Neural cell (in vitro differentiated cells): ENCODE measurements at regions not wholly inside any gene's neighbourhood (a gene's known extent, or its start where the extent isn't known, plus 50 kb on each side); places are given as distances from the start of the nearest gene placed in this dataset.

Source experiments
- H2AFZ ChIP-seq: fragments of 200-600, 300-800 bp; sonication (generic), shearing (Covaris generic); 2 replicates; pipeline ENCODE4 v1.6.0; 2014; ENCODE audit warnings: low read depth, mild to moderate bottlenecking, antibody characterized with exemption, low read length, moderate library complexity
- H3F3A ChIP-seq: fragments of 200-600 bp; shearing (Covaris generic); 2 replicates; pipeline ENCODE4 v1.6.1; 2016; ENCODE audit warnings: mild to moderate bottlenecking, moderate library complexity, mixed read lengths, antibody characterized with exemption, low read length; ENCODE audit not compliant: insufficient read depth, poor library complexity, severe bottlenecking
- H3K27ac ChIP-seq: fragments of 200-600, 300-800 bp; sonication (generic), shearing (Covaris generic); 2 replicates; pipeline ENCODE4 v1.5.1; 2014; ENCODE audit warnings: mild to moderate bottlenecking, low read length, moderate library complexity
- H3K27me3 ChIP-seq: fragments of 300-800, 200-600 bp; sonication (generic), shearing (Covaris generic); 2 replicates; pipeline ENCODE4 v1.6.0; 2014; ENCODE audit warnings: mild to moderate bottlenecking, low read depth, low read length, moderate library complexity; ENCODE audit not compliant: insufficient read depth
- H3K36me3 ChIP-seq: fragments of 300-800, 200-600 bp; sonication (generic), shearing (Covaris generic); 2 replicates; pipeline ENCODE4 v1.5.1; 2014; ENCODE audit warnings: mild to moderate bottlenecking, antibody characterized with exemption, low read length, moderate library complexity; ENCODE audit not compliant: insufficient read depth
- H3K4me2 ChIP-seq: fragments of 300-800, 200-600 bp; sonication (generic), shearing (Covaris generic); 2 replicates; pipeline ENCODE4 v1.6.0; 2014; ENCODE audit warnings: mild to moderate bottlenecking, low read length
- H3K4me3 ChIP-seq: fragments of 300-800, 200-600 bp; sonication (generic), shearing (Covaris generic); 2 replicates; pipeline ENCODE4 v1.5.1; 2014; ENCODE audit warnings: mild to moderate bottlenecking, low read length, moderate library complexity
- H3K79me2 ChIP-seq: fragments of 200-600 bp; shearing (Covaris generic); replicated peaks from 2 replicates; pipeline ENCODE4 v1.6.0; 2014; ENCODE audit warnings: mild to moderate bottlenecking, low read length, moderate library complexity; ENCODE audit not compliant: insufficient read depth
- H3K9ac ChIP-seq: fragments of 300-800, 200-600 bp; sonication (generic), shearing (Covaris generic); 2 replicates; pipeline ENCODE4 v1.6.1; 2016; ENCODE audit warnings: mild to moderate bottlenecking, low read length, mixed read lengths
- H3K9me2 ChIP-seq: fragments of 200-600 bp; shearing (Covaris generic); 2 replicates; pipeline ENCODE4 v1.6.1; 2016; ENCODE audit warnings: mild to moderate bottlenecking, low read length, mixed read lengths; ENCODE audit not compliant: insufficient read depth
- H3K9me3 ChIP-seq: fragments of 200-600, 300-800 bp; sonication (generic), shearing (Covaris generic); 2 replicates; pipeline ENCODE4 v1.6.1; 2016; ENCODE audit warnings: mild to moderate bottlenecking, mixed run types, low read length, moderate library complexity, mixed read lengths
- H4K20me1 ChIP-seq: fragments of 200-600 bp; shearing (Covaris generic); 2 replicates; pipeline ENCODE4 v1.6.1; 2016; ENCODE audit warnings: mild to moderate bottlenecking, mixed run types; ENCODE audit not compliant: insufficient read depth
- EP300 ChIP-seq: fragments of 450-650 bp; conservative IDR thresholded peaks from 2 replicates; pipeline ENCODE4 v1.6.1; 2014; ENCODE audit warnings: antibody characterized with exemption, mild to moderate bottlenecking, moderate library complexity; ENCODE audit not compliant: poor library complexity, severe bottlenecking
- EZH2 ChIP-seq: fragments of 200-600, 300-800 bp; shearing (Covaris generic), sonication (generic); IDR thresholded peaks from 2 replicates; pipeline ENCODE4 v1.6.1; 2014; ENCODE audit warnings: antibody characterized with exemption, low read length, borderline replicate concordance, mild to moderate bottlenecking; ENCODE audit not compliant: insufficient read depth, poor library complexity, severe bottlenecking
- MXI1 ChIP-seq: fragments of 450-650 bp; conservative IDR thresholded peaks from 2 replicates; pipeline ENCODE4 v1.6.1; 2014; ENCODE audit warnings: antibody characterized with exemption, mild to moderate bottlenecking; ENCODE audit not compliant: poor library complexity, severe bottlenecking
- POLR2AphosphoS5 ChIP-seq: IDR thresholded peaks from 2 replicates; pipeline ENCODE4 v1.6.1; 2012
- RAD21 ChIP-seq: fragments of 450-650 bp; conservative IDR thresholded peaks from 2 replicates; pipeline ENCODE4 v1.6.1; 2014; ENCODE audit warnings: antibody characterized with exemption, mild to moderate bottlenecking, moderate library complexity
- SMC3 ChIP-seq: fragments of 450-650 bp; conservative IDR thresholded peaks from 2 replicates; pipeline ENCODE4 v1.6.1; 2014; ENCODE audit warnings: antibody characterized with exemption, mild to moderate bottlenecking, moderate library complexity; ENCODE audit not compliant: poor library complexity
- TAF1 ChIP-seq: IDR thresholded peaks from 2 replicates; pipeline ENCODE4 v1.6.1; 2012; ENCODE audit warnings: low read depth
- TF ChIP-seq, protein P1 (sequence below): fragments of 450-650 bp; IDR thresholded peaks from 2 replicates; pipeline ENCODE4 v1.5.1; 2014; ENCODE audit warnings: antibody characterized with exemption, mild to moderate bottlenecking, moderate library complexity; ENCODE audit not compliant: poor library complexity, severe bottlenecking
- TF ChIP-seq, protein P2 (sequence below): IDR thresholded peaks from 2 replicates; pipeline ENCODE4 v1.6.1; 2012; ENCODE audit warnings: borderline replicate concordance

DNA sequence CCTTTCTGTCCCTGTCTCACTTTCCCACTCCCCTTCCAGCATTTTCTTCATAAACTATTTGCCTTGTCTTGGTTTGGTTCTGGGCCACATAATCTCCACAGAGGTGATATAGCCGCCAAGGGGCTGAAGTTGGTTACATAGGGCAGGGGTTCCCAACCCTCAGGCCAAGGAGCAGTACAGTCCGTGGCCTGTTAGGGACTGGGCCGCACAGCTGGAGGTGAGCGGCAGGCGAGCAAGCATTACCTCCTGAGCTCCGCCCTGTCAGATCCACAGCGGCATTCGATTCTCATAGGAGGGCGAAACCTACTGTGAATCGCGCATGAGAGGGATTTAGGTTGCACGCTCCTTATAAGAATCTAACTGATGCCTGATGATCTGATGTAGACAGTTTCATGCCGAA lies 80.6 kb upstream of the HIF1A start:
- Histone ChIP-seq H2AFZ (no peak overlapping the region), H3K4me2 (no peak overlapping the region), H3K9me2 (no peaks in the 10 kb centered on the region), H3K9ac (no peak overlapping the region), H4K20me1 (no peaks in the 10 kb centered on the region), H3K4me3 (no peak overlapping the region), H3K9me3 (no peaks in the 10 kb centered on the region), H3K27me3 (no peaks in the 10 kb centered on the region), H3K79me2 (no peaks in the 10 kb centered on the region), H3F3A (no peaks in the 10 kb centered on the region), H3K27ac (no peak overlapping the region), H3K36me3 (no peaks in the 10 kb centered on the region)
- TF ChIP-seq POLR2AphosphoS5 (no peak), TAF1 (no peak), EP300 (no peak), EZH2 (no peak), SMC3 (no peak), RAD21 (no peak), MXI1 (no peak)
- TF ChIP-seq, protein P1, sequence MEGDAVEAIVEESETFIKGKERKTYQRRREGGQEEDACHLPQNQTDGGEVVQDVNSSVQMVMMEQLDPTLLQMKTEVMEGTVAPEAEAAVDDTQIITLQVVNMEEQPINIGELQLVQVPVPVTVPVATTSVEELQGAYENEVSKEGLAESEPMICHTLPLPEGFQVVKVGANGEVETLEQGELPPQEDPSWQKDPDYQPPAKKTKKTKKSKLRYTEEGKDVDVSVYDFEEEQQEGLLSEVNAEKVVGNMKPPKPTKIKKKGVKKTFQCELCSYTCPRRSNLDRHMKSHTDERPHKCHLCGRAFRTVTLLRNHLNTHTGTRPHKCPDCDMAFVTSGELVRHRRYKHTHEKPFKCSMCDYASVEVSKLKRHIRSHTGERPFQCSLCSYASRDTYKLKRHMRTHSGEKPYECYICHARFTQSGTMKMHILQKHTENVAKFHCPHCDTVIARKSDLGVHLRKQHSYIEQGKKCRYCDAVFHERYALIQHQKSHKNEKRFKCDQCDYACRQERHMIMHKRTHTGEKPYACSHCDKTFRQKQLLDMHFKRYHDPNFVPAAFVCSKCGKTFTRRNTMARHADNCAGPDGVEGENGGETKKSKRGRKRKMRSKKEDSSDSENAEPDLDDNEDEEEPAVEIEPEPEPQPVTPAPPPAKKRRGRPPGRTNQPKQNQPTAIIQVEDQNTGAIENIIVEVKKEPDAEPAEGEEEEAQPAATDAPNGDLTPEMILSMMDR: no peak
- TF ChIP-seq, protein P2, sequence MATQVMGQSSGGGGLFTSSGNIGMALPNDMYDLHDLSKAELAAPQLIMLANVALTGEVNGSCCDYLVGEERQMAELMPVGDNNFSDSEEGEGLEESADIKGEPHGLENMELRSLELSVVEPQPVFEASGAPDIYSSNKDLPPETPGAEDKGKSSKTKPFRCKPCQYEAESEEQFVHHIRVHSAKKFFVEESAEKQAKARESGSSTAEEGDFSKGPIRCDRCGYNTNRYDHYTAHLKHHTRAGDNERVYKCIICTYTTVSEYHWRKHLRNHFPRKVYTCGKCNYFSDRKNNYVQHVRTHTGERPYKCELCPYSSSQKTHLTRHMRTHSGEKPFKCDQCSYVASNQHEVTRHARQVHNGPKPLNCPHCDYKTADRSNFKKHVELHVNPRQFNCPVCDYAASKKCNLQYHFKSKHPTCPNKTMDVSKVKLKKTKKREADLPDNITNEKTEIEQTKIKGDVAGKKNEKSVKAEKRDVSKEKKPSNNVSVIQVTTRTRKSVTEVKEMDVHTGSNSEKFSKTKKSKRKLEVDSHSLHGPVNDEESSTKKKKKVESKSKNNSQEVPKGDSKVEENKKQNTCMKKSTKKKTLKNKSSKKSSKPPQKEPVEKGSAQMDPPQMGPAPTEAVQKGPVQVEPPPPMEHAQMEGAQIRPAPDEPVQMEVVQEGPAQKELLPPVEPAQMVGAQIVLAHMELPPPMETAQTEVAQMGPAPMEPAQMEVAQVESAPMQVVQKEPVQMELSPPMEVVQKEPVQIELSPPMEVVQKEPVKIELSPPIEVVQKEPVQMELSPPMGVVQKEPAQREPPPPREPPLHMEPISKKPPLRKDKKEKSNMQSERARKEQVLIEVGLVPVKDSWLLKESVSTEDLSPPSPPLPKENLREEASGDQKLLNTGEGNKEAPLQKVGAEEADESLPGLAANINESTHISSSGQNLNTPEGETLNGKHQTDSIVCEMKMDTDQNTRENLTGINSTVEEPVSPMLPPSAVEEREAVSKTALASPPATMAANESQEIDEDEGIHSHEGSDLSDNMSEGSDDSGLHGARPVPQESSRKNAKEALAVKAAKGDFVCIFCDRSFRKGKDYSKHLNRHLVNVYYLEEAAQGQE: no peak

DNA sequence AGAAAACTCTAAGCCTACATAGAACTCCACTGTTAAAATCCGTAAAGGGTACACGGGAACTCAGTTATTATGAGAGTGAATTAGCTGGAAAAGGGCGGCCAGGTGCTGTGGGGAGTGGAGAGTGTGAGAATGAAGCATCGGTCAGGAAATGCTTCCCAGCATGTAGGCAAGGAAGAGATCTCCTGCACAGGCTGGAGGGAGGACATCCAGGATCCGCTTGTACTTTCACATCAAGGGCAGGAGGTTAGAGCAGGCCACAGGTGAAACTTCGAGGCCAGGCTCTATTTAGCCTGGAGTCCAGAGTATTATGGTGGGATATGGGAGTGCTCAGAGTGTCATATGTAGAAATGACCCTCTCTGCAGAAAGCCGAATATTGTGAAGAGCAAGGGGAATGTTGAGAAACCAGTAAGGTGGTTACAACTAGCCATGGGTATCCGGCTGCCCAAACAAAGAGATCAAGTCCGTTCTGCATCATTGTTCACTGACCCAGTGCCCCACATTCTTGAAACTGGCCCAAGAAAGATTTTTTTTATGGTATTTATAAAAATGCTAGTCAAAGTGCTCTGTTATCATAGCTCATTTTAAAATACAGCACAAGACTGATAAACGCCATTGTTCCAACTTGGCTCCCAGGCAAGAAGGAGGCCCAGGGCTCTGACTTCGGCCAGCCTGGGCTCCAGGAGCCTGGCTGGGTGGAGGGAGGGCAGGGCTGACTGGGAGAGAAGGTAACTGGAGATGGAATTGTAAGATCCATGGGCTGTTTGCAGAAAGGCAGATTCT lies 79.4 kb upstream of the HIF1A start:
- TF ChIP-seq SMC3: no peak
- no peak for TF ChIP-seq RAD21
- TF ChIP-seq, protein P1: no peak
- no peak for TF ChIP-seq EP300
- TF ChIP-seq, protein P2: no peak
- no peak for TF ChIP-seq POLR2AphosphoS5
- no peak for TF ChIP-seq EZH2
- TF ChIP-seq MXI1: no peak
- TF ChIP-seq TAF1: no peak
- H3K9ac ChIP-seq: no peak overlapping the region

More for the DNA sequence above, 79.4 kb upstream of the HIF1A start:
- Histone ChIP-seq H3K27me3 (no peaks in the 10 kb centered on the region), H3K9me3 (no peaks in the 10 kb centered on the region), H3K9me2 (no peaks in the 10 kb centered on the region), H3K4me2 (no peak overlapping the region), H4K20me1 (no peaks in the 10 kb centered on the region), H3K36me3 (no peaks in the 10 kb centered on the region), H3K27ac (no peak overlapping the region), H3K4me3 (no peak overlapping the region), H2AFZ (no peak overlapping the region), H3K79me2 (no peaks in the 10 kb centered on the region), H3F3A (no peaks in the 10 kb centered on the region)
